Ishikawa (cell line): ENCODE measurements at regions not wholly inside any gene's neighbourhood (a gene's known extent, or its start where the extent isn't known, plus 50 kb on each side); places are given as distances from the start of the nearest gene placed in this dataset.

Source experiments
- CEBPB ChIP-seq: IDR thresholded peaks from 2 replicates; pipeline ENCODE4 v1.6.1; 2012
- CREB1 ChIP-seq: IDR thresholded peaks from 2 replicates; pipeline ENCODE4 v1.6.1; 2012; ENCODE audit warnings: low read depth
- EGR1 ChIP-seq: IDR thresholded peaks from 2 replicates; pipeline ENCODE4 v1.6.1; 2012
- EP300 ChIP-seq: IDR thresholded peaks from 2 replicates; pipeline ENCODE4 v1.6.1; 2012; ENCODE audit warnings: borderline replicate concordance
- FOXM1 ChIP-seq: IDR thresholded peaks from 2 replicates; pipeline ENCODE4 v1.6.1; 2012; ENCODE audit warnings: low read depth, borderline replicate concordance
- NFIC ChIP-seq: IDR thresholded peaks from 2 replicates; pipeline ENCODE4 v1.6.1; 2012
- RAD21 ChIP-seq: IDR thresholded peaks from 2 replicates; pipeline ENCODE4 v1.6.1; 2012; ENCODE audit warnings: low read depth
- TAF1 ChIP-seq: IDR thresholded peaks from 2 replicates; pipeline ENCODE4 v1.6.1; 2012; ENCODE audit warnings: low read depth, mild to moderate bottlenecking
- TCF12 ChIP-seq: IDR thresholded peaks from 2 replicates; pipeline ENCODE4 v1.6.1; 2012; ENCODE audit warnings: low read depth
- TEAD4 ChIP-seq: IDR thresholded peaks from 2 replicates; pipeline ENCODE4 v1.6.1; 2012
- YY1 ChIP-seq: IDR thresholded peaks from 2 replicates; pipeline ENCODE4 v1.6.1; 2012; ENCODE audit warnings: low read depth
- ZBTB7A ChIP-seq: IDR thresholded peaks from 2 replicates; pipeline ENCODE4 v1.6.1; 2012; ENCODE audit warnings: low read depth
- TF ChIP-seq, protein P1 (sequence below): IDR thresholded peaks from 2 replicates; pipeline ENCODE4 v1.6.1; 2012
- TF ChIP-seq, protein P2 (sequence below): IDR thresholded peaks from 2 replicates; pipeline ENCODE4 v1.6.1; 2012
- TF ChIP-seq, protein P3 (sequence below): IDR thresholded peaks from 2 replicates; pipeline ENCODE4 v1.6.1; 2012; ENCODE audit warnings: low read depth, mild to moderate bottlenecking

DNA sequence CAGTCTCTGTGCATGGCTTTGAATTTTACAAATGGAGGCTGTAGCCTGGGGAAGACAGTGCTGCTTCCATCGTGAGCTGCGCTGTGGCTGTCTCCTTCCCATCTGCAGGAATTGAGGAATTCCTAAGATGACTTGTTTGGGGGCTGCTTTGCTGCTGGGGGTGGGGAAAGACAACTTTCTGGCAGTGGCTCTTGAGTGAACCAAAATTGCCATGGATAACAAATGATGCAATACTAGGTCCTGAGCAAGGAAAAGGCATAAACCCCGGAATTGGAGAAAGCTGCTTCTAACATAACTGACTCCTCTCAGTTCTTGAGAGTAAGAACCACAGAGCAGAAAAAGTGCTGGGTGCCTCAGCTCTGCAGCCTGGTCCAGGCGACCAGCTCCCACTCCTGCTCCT lies 245.0 kb upstream of the RPL38 start:
- TF ChIP-seq EP300 = no peak
- TF ChIP-seq, protein P1, sequence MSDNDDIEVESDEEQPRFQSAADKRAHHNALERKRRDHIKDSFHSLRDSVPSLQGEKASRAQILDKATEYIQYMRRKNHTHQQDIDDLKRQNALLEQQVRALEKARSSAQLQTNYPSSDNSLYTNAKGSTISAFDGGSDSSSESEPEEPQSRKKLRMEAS = no peak
- no peak for TF ChIP-seq CREB1
- TF ChIP-seq NFIC = no peak
- TF ChIP-seq YY1 = no peak
- no peak for TF ChIP-seq CEBPB
- TF ChIP-seq, protein P2, sequence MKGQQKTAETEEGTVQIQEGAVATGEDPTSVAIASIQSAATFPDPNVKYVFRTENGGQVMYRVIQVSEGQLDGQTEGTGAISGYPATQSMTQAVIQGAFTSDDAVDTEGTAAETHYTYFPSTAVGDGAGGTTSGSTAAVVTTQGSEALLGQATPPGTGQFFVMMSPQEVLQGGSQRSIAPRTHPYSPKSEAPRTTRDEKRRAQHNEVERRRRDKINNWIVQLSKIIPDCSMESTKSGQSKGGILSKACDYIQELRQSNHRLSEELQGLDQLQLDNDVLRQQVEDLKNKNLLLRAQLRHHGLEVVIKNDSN = no peak
- no peak for TF ChIP-seq TCF12
- no peak for TF ChIP-seq TEAD4
- TF ChIP-seq, protein P3, sequence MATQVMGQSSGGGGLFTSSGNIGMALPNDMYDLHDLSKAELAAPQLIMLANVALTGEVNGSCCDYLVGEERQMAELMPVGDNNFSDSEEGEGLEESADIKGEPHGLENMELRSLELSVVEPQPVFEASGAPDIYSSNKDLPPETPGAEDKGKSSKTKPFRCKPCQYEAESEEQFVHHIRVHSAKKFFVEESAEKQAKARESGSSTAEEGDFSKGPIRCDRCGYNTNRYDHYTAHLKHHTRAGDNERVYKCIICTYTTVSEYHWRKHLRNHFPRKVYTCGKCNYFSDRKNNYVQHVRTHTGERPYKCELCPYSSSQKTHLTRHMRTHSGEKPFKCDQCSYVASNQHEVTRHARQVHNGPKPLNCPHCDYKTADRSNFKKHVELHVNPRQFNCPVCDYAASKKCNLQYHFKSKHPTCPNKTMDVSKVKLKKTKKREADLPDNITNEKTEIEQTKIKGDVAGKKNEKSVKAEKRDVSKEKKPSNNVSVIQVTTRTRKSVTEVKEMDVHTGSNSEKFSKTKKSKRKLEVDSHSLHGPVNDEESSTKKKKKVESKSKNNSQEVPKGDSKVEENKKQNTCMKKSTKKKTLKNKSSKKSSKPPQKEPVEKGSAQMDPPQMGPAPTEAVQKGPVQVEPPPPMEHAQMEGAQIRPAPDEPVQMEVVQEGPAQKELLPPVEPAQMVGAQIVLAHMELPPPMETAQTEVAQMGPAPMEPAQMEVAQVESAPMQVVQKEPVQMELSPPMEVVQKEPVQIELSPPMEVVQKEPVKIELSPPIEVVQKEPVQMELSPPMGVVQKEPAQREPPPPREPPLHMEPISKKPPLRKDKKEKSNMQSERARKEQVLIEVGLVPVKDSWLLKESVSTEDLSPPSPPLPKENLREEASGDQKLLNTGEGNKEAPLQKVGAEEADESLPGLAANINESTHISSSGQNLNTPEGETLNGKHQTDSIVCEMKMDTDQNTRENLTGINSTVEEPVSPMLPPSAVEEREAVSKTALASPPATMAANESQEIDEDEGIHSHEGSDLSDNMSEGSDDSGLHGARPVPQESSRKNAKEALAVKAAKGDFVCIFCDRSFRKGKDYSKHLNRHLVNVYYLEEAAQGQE = no peak
- TF ChIP-seq ZBTB7A = no peak
- no peak for TF ChIP-seq EGR1
- no peak for TF ChIP-seq RAD21
- no peak for TF ChIP-seq TAF1
- TF ChIP-seq FOXM1 = no peak

DNA sequence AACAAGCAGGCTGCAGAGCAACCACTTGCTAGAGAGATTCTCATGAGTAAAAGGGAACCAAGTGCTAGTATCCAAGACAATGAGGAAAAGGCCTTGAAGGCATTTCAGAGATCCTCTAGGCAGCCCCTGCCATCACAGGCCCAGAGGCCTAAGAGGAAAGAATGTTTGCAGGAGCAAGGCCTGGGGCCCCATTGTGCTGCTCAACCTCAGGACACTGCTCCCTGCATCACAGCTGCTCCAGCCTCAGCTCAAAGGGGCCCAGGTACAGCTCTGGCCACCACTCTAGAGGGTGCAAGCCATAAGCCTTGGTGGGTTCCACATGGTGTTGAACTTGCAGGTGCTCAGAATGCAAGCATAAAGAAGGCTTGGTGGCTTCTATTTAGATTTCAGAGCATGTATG lies 243.0 kb upstream of the RPL38 start:
- TF ChIP-seq TCF12 (no peak), CREB1 (no peak), FOXM1 (no peak), ZBTB7A (no peak), YY1 (no peak), CEBPB (no peak)
- TF ChIP-seq, protein P3 = no peak
- TF ChIP-seq, protein P1 = no peak

DNA sequence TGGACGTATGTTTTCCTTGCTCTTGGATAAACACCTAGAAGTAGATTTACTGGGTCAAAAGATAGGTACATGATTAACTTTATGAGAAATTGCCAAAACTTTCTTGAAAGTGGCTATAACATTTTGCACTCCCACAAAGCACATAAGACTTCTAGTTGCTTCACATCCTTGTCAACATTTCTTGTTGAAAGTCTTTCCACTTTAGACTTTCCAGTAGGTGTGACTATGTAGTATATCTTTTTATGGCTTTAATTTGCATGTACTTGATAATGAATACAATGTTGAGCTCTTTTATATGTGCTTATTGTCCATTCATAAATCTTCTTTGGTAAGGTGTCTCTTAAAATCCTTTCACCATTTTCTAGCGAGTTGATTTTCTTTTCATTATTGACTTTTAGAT lies 241.2 kb upstream of the RPL38 start:
- TF ChIP-seq ZBTB7A = no peak
- TF ChIP-seq, protein P2 = no peak
- no peak for TF ChIP-seq CEBPB
- no peak for TF ChIP-seq EP300
- no peak for TF ChIP-seq TAF1
- no peak for TF ChIP-seq NFIC
- TF ChIP-seq RAD21 = no peak
- TF ChIP-seq TEAD4 = no peak
- no peak for TF ChIP-seq EGR1
- no peak for TF ChIP-seq TCF12
- TF ChIP-seq, protein P3 = no peak
- no peak for TF ChIP-seq CREB1
- no peak for TF ChIP-seq YY1
- no peak for TF ChIP-seq FOXM1
- TF ChIP-seq, protein P1 = no peak

DNA sequence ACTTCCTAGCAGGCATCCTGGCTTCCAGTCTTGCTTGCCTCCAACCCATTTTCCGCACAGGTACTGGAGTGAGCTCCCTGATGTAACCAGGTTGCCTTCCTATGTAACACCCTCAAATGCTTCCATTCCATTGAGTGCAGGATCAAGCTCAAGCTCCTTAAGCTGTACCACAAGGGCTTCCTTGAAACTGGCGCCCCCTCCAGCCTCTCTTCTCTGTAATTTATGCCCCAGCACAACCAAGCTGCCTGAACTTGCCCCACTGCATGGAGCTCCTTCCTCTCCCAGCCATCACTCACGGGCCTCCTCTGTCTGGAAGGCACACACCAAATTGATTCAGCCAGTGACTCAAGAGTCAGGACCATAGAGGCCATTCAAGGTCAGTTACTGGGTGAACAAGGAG lies 234.8 kb upstream of the RPL38 start:
- TF ChIP-seq, protein P2 = no peak
- TF ChIP-seq FOXM1 (no peak), TAF1 (no peak), NFIC (no peak), EGR1 (no peak), ZBTB7A (no peak), TCF12 (no peak), YY1 (no peak), RAD21 (no peak), TEAD4 (no peak), CREB1 (no peak), EP300 (no peak), CEBPB (no peak)
- TF ChIP-seq, protein P3 = no peak
- TF ChIP-seq, protein P1 = no peak
